A673 (cell line): ENCODE measurements at regions not wholly inside any gene's neighbourhood (a gene's known extent, or its start where the extent isn't known, plus 50 kb on each side); places are given as distances from the start of the nearest gene placed in this dataset.

ENCODE experiments used
- BruUV-seq: library from RNA; stranded (reverse); fragments of 400-500 nt; replicated peaks from 2 replicates; lab custom pipeline; 2021; lab: Mats Ljungman, UMichigan
- CTCF ChIA-PET: fragments of 300-600 bp; sonication (Branson Sonifier 250); formaldehyde crosslinking; loops from one replicate; lab custom pipeline; 2022; ENCODE audit warnings: antibody characterized with exemption; lab: Charles Lee
- POLR2A ChIA-PET: fragments of 300-600 bp; sonication (Branson Sonifier 250); formaldehyde crosslinking; loops from one replicate; lab custom pipeline; 2022; ENCODE audit warnings: antibody characterized with exemption; ENCODE audit not compliant: low non-redundant PET; lab: Charles Lee
- DNase-seq: peaks from one replicate; pipeline ENCODE4 v3.0.0-alpha.2; 2015; ENCODE audit warnings: low spot score
- H3K27ac ChIP-seq: fragments of 200-600 bp; sonication (generic); 2 replicates; pipeline ENCODE4 v1.5.1; 2016; ENCODE audit warnings: mixed run types, low read depth, mild to moderate bottlenecking, mixed read lengths, antibody characterized with exemption, low read length; ENCODE audit not compliant: poor library complexity, severe bottlenecking
- H3K27me3 ChIP-seq: fragments of 200-600 bp; sonication (generic); replicated peaks from 2 replicates; pipeline ENCODE4 v1.6.1; 2017; ENCODE audit warnings: mixed run types, low read depth, mild to moderate bottlenecking, mixed read lengths, antibody characterized with exemption, low read length; ENCODE audit not compliant: insufficient read depth, poor library complexity
- H3K36me3 ChIP-seq: fragments of 200-600 bp; sonication (generic); 2 replicates; pipeline ENCODE4 v1.6.1; 2016; ENCODE audit warnings: mixed run types, mild to moderate bottlenecking, mixed read lengths, antibody characterized with exemption, low read length; ENCODE audit not compliant: insufficient read depth, poor library complexity, severe bottlenecking
- H3K4me1 ChIP-seq: fragments of 200-600 bp; sonication (generic); 2 replicates; pipeline ENCODE4 v1.6.1; 2017; ENCODE audit warnings: mixed run types, mild to moderate bottlenecking, mixed read lengths, antibody characterized with exemption, low read length; ENCODE audit not compliant: insufficient read depth, poor library complexity, severe bottlenecking
- H3K4me3 ChIP-seq: fragments of 200-600 bp; sonication (generic); 2 replicates; pipeline ENCODE4 v1.5.1; 2016; ENCODE audit warnings: low read depth, mixed run types, mild to moderate bottlenecking, mixed read lengths, low read length; ENCODE audit not compliant: poor library complexity, severe bottlenecking
- H3K9me3 ChIP-seq: fragments of 200-600 bp; sonication (generic); 2 replicates; pipeline ENCODE4 v1.6.1; 2016; ENCODE audit warnings: mixed run types, low read depth, mild to moderate bottlenecking, mixed read lengths, antibody characterized with exemption, low read length; ENCODE audit not compliant: poor library complexity, severe bottlenecking
- CTCF ChIP-seq: fragments of 300-800, 200-600 bp; sonication (generic); conservative IDR thresholded peaks from 2 replicates; pipeline ENCODE4 v1.5.1; 2017; ENCODE audit warnings: low read depth, mild to moderate bottlenecking, antibody characterized with exemption, low read length, moderate library complexity, mixed read lengths
- EZH2 ChIP-seq: fragments of 200-600 bp; sonication (generic); IDR thresholded peaks from 2 replicates; pipeline ENCODE4 v1.6.1; 2017; ENCODE audit warnings: borderline replicate concordance, low read depth, mild to moderate bottlenecking, mixed read lengths, antibody characterized with exemption, low read length; ENCODE audit not compliant: poor library complexity, severe bottlenecking
- intact Hi-C: fragments of 100-400 bp; cut with micrococcal nuclease; formaldehyde crosslinking; loops from one replicate; pipeline ENCODE4 v1.10.0; 2022; ENCODE audit not compliant: unreplicated experiment

GRCh38 chr4:119865789-119866188, 200.9 kb downstream of the MAD2L1 start:
- no peak for TF ChIP-seq CTCF
- TF ChIP-seq EZH2: no peak
- Histone ChIP-seq H3K36me3 (no peaks in the 10 kb centered on the region), H3K4me1 (no peaks in the 10 kb centered on the region), H3K9me3 (no peaks in the 10 kb centered on the region), H3K4me3 (no peak overlapping the region), H3K27ac (no peak overlapping the region), H3K27me3 (no peaks in the 10 kb centered on the region)
- ChIA-PET POLR2A (no interaction called here), CTCF (no interaction called here)
- BruUV-seq: no TSS peak
- intact Hi-C loops: no loop called here
- DNase-seq: no peak

- no peak for DNase-seq
- POLR2A ChIA-PET: no interaction called here
- Histone ChIP-seq H3K4me1 (no peaks in the 10 kb centered on the region), H3K27me3 (no peaks in the 10 kb centered on the region), H3K36me3 (no peaks in the 10 kb centered on the region), H3K27ac (no peak overlapping the region), H3K4me3 (no peak overlapping the region), H3K9me3 (no peaks in the 10 kb centered on the region)
- TF ChIP-seq EZH2: no peak
- TF ChIP-seq CTCF: no peak
- BruUV-seq: no TSS peak
- CTCF ChIA-PET: no interaction called here
- intact Hi-C loops: no loop called here
Measured at GRCh38 chr4:119865389-119865788, 201.3 kb downstream of the MAD2L1 start.

GRCh38 chr4:119861731-119862130, 204.9 kb downstream of the MAD2L1 start:
- CTCF ChIA-PET: no interaction called here
- no peak overlapping the region for H3K27ac ChIP-seq
- H3K4me1 ChIP-seq: no peaks in the 10 kb centered on the region
- DNase-seq: no peak
- no TSS peak for BruUV-seq
- no peak overlapping the region for H3K4me3 ChIP-seq
- H3K9me3 ChIP-seq: no peaks in the 10 kb centered on the region
- no peaks in the 10 kb centered on the region for H3K36me3 ChIP-seq
- intact Hi-C loops: no loop called here
- TF ChIP-seq EZH2: no peak
- no peak for TF ChIP-seq CTCF
- no peaks in the 10 kb centered on the region for H3K27me3 ChIP-seq
- POLR2A ChIA-PET: no interaction called here
